HPDE6-E6E7 (cell line): ENCODE measurements at regions not wholly inside any gene's neighbourhood (a gene's known extent, or its start where the extent isn't known, plus 50 kb on each side); places are given as distances from the start of the nearest gene placed in this dataset.
"Not testable (repeated sequence)": the region's sequence is repeated elsewhere in the genome, so short reads cannot be mapped to it uniquely, and the experiment has no call there.

Source experiments
- DNase-seq: peaks from one replicate; pipeline ENCODE4 v3.0.0; 2011; ENCODE audit warnings: missing footprints; ENCODE audit errors: extremely low spot score

- peak; percentile 38 for DNase-seq
These were observed 274.7 kb downstream of the CETN3 start for GRCh38 chr5:90134892-90135291.

GRCh38 chr5:90134381-90134780 lies 275.2 kb downstream of the CETN3 start:
- DNase-seq, result no peak

- DNase-seq, result no peak
These were observed 275.6 kb downstream of the CETN3 start for GRCh38 chr5:90133941-90134340.

GRCh38 chr5:90131383-90132133 lies 278.0 kb downstream of the CETN3 start:
- DNase-seq, result no peak

- no peak for DNase-seq
These were observed 281.0 kb downstream of the CETN3 start for GRCh38 chr5:90128551-90128950.

- DNase-seq, result no peak
These were observed 290.0 kb downstream of the CETN3 start for GRCh38 chr5:90119531-90119971.

GRCh38 chr5:90117005-90117404 lies 292.6 kb downstream of the CETN3 start:
- no peak for DNase-seq

GRCh38 chr5:90113108-90113507 lies 296.4 kb downstream of the CETN3 start:
- no peak for DNase-seq

- no peak for DNase-seq
These were observed 297.4 kb downstream of the CETN3 start for GRCh38 chr5:90112033-90112692.

- DNase-seq, result no peak
These were observed 298.1 kb downstream of the CETN3 start for GRCh38 chr5:90111364-90112032.

GRCh38 chr5:90109285-90109684 lies 300.3 kb downstream of the CETN3 start:
- DNase-seq, result no peak

GRCh38 chr5:90099099-90099498 lies 310.5 kb downstream of the CETN3 start:
- no peak for DNase-seq

GRCh38 chr5:90097082-90097477 lies 312.5 kb downstream of the CETN3 start:
- DNase-seq, result no peak

GRCh38 chr5:90096415-90097081 lies 313.0 kb downstream of the CETN3 start:
- peak; percentile 81 for DNase-seq

GRCh38 chr5:90095292-90096060 lies 314.1 kb downstream of the CETN3 start:
- DNase-seq, result no peak

- DNase-seq, result peak; percentile 20
These were observed 315.6 kb downstream of the CETN3 start for GRCh38 chr5:90093751-90094485.

- no peak for DNase-seq
These were observed 316.8 kb downstream of the CETN3 start for GRCh38 chr5:90092734-90093133.

GRCh38 chr5:90084342-90084741 lies 325.2 kb downstream of the CETN3 start:
- DNase-seq, result no peak

GRCh38 chr5:90073026-90073570 lies 336.5 kb downstream of the CETN3 start:
- DNase-seq, result not testable (repeated sequence)

GRCh38 chr5:90071656-90072055 lies 337.9 kb downstream of the CETN3 start:
- DNase-seq, result no peak
